HCT116 (cell line): ENCODE measurements at regions not wholly inside any gene's neighbourhood (a gene's known extent, or its start where the extent isn't known, plus 50 kb on each side); places are given as distances from the start of the nearest gene placed in this dataset.

ENCODE experiments used
- ATAC-seq: fragments of 200-7000 bp; cut with Tn5 transposase; 2 replicates; pipeline ENCODE4 v1.9.1; 2020; ENCODE audit warnings: mild to moderate bottlenecking, moderate library complexity
- BruUV-seq: library from RNA; stranded (reverse); fragments of 400-500 nt; replicated peaks from 2 replicates; lab custom pipeline; 2021; lab: Mats Ljungman, UMichigan
- CTCF ChIA-PET: fragments of 300-600 bp; sonication (Branson Sonifier 250); formaldehyde crosslinking; loops from one replicate; lab custom pipeline; 2021; ENCODE audit warnings: antibody characterized with exemption; lab: Charles Lee
- POLR2A ChIA-PET: fragments of 300-600, 350-600 bp; sonication (Branson Sonifier 250); formaldehyde crosslinking; loops from one replicate; lab custom pipeline; 2021; ENCODE audit warnings: antibody characterized with exemption; lab: Charles Lee
- RAD21 ChIA-PET, 2 experiments: fragments of 300-600 bp; sonication (Branson Sonifier 250); formaldehyde crosslinking; loops; one replicate each; lab custom pipeline; 2023; ENCODE audit warnings: low total read pairs in 2 of 2; ENCODE audit not compliant: uncharacterized antibody in 2 of 2, unreplicated experiment in 2 of 2, low non-redundant PET in 1 of 2; lab: Charles Lee
- DNase-seq: peaks from one replicate; pipeline ENCODE4 v3.0.0-alpha.2; 2010; ENCODE audit warnings: low read depth, low spot score
- H2AFZ ChIP-seq: fragments of 200-600 bp; shearing (Covaris generic), sonication (generic); 2 replicates; pipeline ENCODE4 v1.6.1; 2017; ENCODE audit warnings: low read depth, mixed run types, mixed read lengths, antibody characterized with exemption, low read length; ENCODE audit not compliant: poor library complexity, severe bottlenecking
- H3K27ac ChIP-seq: 2 replicates; pipeline ENCODE4 v1.5.1; 2012; ENCODE audit warnings: low read depth, low read length
- H3K27me3 ChIP-seq: fragments of 200-600 bp; sonication (generic); 2 replicates; pipeline ENCODE4 v1.6.1; 2016; ENCODE audit warnings: mixed run types, low read length, mixed read lengths; ENCODE audit not compliant: insufficient read depth
- H3K36me3 ChIP-seq, 2 experiments: fragments of 200-500 bp in 1 of 2; fragments of 200-600 bp in 1 of 2; sonication (Bioruptor generic) in 1 of 2; sonication (generic) in 1 of 2; 2 replicates each; pipeline versions ENCODE4 v1.5.1 to v1.6.1; 2014 to 2016; ENCODE audit warnings: low read length in 2 of 2, inconsistent platforms in 1 of 2, mixed read lengths in 1 of 2, mixed run types in 1 of 2; ENCODE audit not compliant: insufficient read depth in 2 of 2, control insufficient read depth in 1 of 2
- H3K4me1 ChIP-seq, 2 experiments: fragments of 200-600 bp in 1 of 2; sonication (generic) in 1 of 2; 2 replicates each; pipeline versions ENCODE4 v1.5.1 to v1.6.1; 2012 to 2017; ENCODE audit warnings: low read length in 2 of 2, inconsistent platforms in 1 of 2, mild to moderate bottlenecking in 1 of 2, mixed read lengths in 1 of 2, mixed run types in 1 of 2, moderate library complexity in 1 of 2; ENCODE audit not compliant: insufficient read depth in 2 of 2, control insufficient read depth in 1 of 2
- H3K4me2 ChIP-seq: fragments of 200-600 bp; sonication (generic); 2 replicates; pipeline ENCODE4 v1.6.1; 2017; ENCODE audit warnings: mixed run types, low read length, mixed read lengths
- H3K4me3 ChIP-seq, 2 experiments: fragments of 200-600 bp in 1 of 2; sonication (generic) in 1 of 2; replicated peaks in 1 of 2; 2 replicates each; pipeline ENCODE4 v1.5.1; 2011 to 2016; ENCODE audit warnings: low read length in 2 of 2, control low read depth in 1 of 2, low read depth in 1 of 2, mild to moderate bottlenecking in 1 of 2, mixed read lengths in 1 of 2, mixed run types in 1 of 2
- H3K79me2 ChIP-seq: fragments of 200-600 bp; sonication (generic); 2 replicates; pipeline ENCODE4 v1.6.1; 2017; ENCODE audit warnings: mild to moderate bottlenecking, mixed run types, low read length, moderate library complexity, mixed read lengths; ENCODE audit not compliant: insufficient read depth
- H3K9ac ChIP-seq: fragments of 200-600 bp; sonication (generic); 2 replicates; pipeline ENCODE4 v1.6.1; 2016; ENCODE audit warnings: low read length, mixed read lengths
- H3K9me2 ChIP-seq: fragments of 200-600 bp; sonication (generic), shearing (Covaris generic); 2 replicates; pipeline ENCODE4 v1.6.1; 2017; ENCODE audit warnings: mixed run types, mild to moderate bottlenecking, moderate library complexity; ENCODE audit not compliant: insufficient read depth
- H3K9me3 ChIP-seq, 2 experiments: fragments of 200-500 bp in 1 of 2; fragments of 200-600 bp in 1 of 2; sonication (Bioruptor generic) in 1 of 2; sonication (generic) in 1 of 2; 2 replicates each; pipeline ENCODE4 v1.6.1; 2014 to 2017; ENCODE audit warnings: low read length in 2 of 2, mixed read lengths in 2 of 2, inconsistent platforms in 1 of 2, low read depth in 1 of 2, mild to moderate bottlenecking in 1 of 2, mixed run types in 1 of 2, moderate library complexity in 1 of 2; ENCODE audit not compliant: control insufficient read depth in 1 of 2, insufficient read depth in 1 of 2
- H4K20me1 ChIP-seq: fragments of 200-600 bp; sonication (generic), shearing (Covaris generic); 2 replicates; pipeline ENCODE4 v1.6.1; 2017; ENCODE audit warnings: mixed run types, mild to moderate bottlenecking, moderate library complexity; ENCODE audit not compliant: insufficient read depth
- CBX3 ChIP-seq: IDR thresholded peaks from 2 replicates; pipeline ENCODE4 v1.6.1; 2012; ENCODE audit warnings: low read depth
- CEBPB ChIP-seq: IDR thresholded peaks from 2 replicates; pipeline ENCODE4 v1.6.1; 2012; ENCODE audit warnings: low read depth
- CTCF ChIP-seq, 3 experiments: fragments of 200-600 bp in 1 of 3; sonication (generic) in 1 of 3; IDR thresholded peaks in 2 of 3; conservative IDR thresholded peaks in 1 of 3; 2 replicates each; pipeline ENCODE4 v1.5.1; 2012 to 2017; ENCODE audit warnings: low read depth in 2 of 3, low read length in 2 of 3, antibody characterized with exemption in 1 of 3, borderline replicate concordance in 1 of 3, control low read depth in 1 of 3, mild to moderate bottlenecking in 1 of 3, mixed read lengths in 1 of 3, mixed run types in 1 of 3, moderate library complexity in 1 of 3; ENCODE audit not compliant: insufficient read depth in 1 of 3
- POLR2AphosphoS5 ChIP-seq: IDR thresholded peaks from 2 replicates; pipeline ENCODE4 v1.6.1; 2011; ENCODE audit warnings: mild to moderate bottlenecking, low read depth, low read length, moderate library complexity
- SIN3A ChIP-seq: IDR thresholded peaks from 2 replicates; pipeline ENCODE4 v1.6.1; 2012; ENCODE audit warnings: low read depth
- SP1 ChIP-seq: IDR thresholded peaks from 2 replicates; pipeline ENCODE4 v1.6.1; 2012; ENCODE audit warnings: low read depth
- SRF ChIP-seq: IDR thresholded peaks from 2 replicates; pipeline ENCODE4 v1.6.1; 2012; ENCODE audit warnings: low read depth
- YY1 ChIP-seq: IDR thresholded peaks from 2 replicates; pipeline ENCODE4 v1.6.1; 2011; ENCODE audit warnings: low read length, low read depth, moderate library complexity, mild to moderate bottlenecking; ENCODE audit not compliant: insufficient replicate concordance; ENCODE audit errors: extremely low read depth
- ZBTB33 ChIP-seq: IDR thresholded peaks from 2 replicates; pipeline ENCODE4 v1.6.1; 2011; ENCODE audit warnings: mild to moderate bottlenecking, low read length, moderate library complexity; ENCODE audit not compliant: insufficient replicate concordance; ENCODE audit errors: extremely low read depth
- ZFX ChIP-seq: fragments of 450-650 bp; IDR thresholded peaks from 2 replicates; pipeline ENCODE4 v1.6.1; 2017
- ZNF274 ChIP-seq: fragments of 200-500 bp; sonication (Bioruptor generic); IDR thresholded peaks from 2 replicates; pipeline ENCODE4 v1.6.1; 2014; ENCODE audit warnings: mild to moderate bottlenecking, low read depth, low read length, inconsistent platforms
- intact Hi-C: fragments of 100-400 bp; cut with micrococcal nuclease; formaldehyde crosslinking; loops from 2 replicates; pipeline ENCODE4 v1.10.0; 2022

- H4K20me1 ChIP-seq, result no peaks in the 10 kb centered on the region
- no peak overlapping the region for H3K27ac ChIP-seq
- intact Hi-C loops, result no loop called here
- ChIA-PET RAD21 (no interaction called here), POLR2A (no interaction called here), CTCF (no interaction called here)
- DNase-seq, result no peak
- TF ChIP-seq SP1, result no peak
- TF ChIP-seq CEBPB, result no peak
- TF ChIP-seq SIN3A, result no peak
- TF ChIP-seq ZNF274, result no peak
- TF ChIP-seq ZBTB33, result no peak
- no peak for TF ChIP-seq CTCF (IDR thresholded peaks at IDR 0.05 in 2 of 3, conservative IDR thresholded peaks at IDR 0.05 in 1 of 3; ENCODE audit: borderline replicate concordance in 1 of 3, insufficient read depth in 1 of 3, low read depth in 2 of 3, low read length in 2 of 3)
- no peak for TF ChIP-seq ZFX
- TF ChIP-seq SRF, result no peak
- no peak for TF ChIP-seq YY1
- no peak for TF ChIP-seq CBX3
- TF ChIP-seq POLR2AphosphoS5, result no peak
- H3K9ac ChIP-seq, result no peak overlapping the region
- H3K4me3 ChIP-seq, result no peak overlapping the region
- H3K9me2 ChIP-seq, result no peaks in the 10 kb centered on the region
- peaks cover 4 to 11% of the 10 kb centered on the region in 2 experiments; a peak in 2 of 4 replicates for H3K9me3 ChIP-seq
- no peaks in the 10 kb centered on the region for H3K27me3 ChIP-seq
- BruUV-seq, result no TSS peak
- no peak overlapping the region for H3K4me2 ChIP-seq
- no peaks in the 10 kb centered on the region for H3K79me2 ChIP-seq
- H3K36me3 ChIP-seq, result no peaks in the 10 kb centered on the region
- ATAC-seq, result no peak
- no peak overlapping the region for H2AFZ ChIP-seq
- no peaks in the 10 kb centered on the region for H3K4me1 ChIP-seq
Observed at GRCh38 chr18:55996717-55997116, 408.7 kb upstream of the TCF4 start.
